WI38 (cell line): ENCODE measurements at regions not wholly inside any gene's neighbourhood (a gene's known extent, or its start where the extent isn't known, plus 50 kb on each side); places are given as distances from the start of the nearest gene placed in this dataset.

ENCODE experiments used
- H3K4me3 ChIP-seq: 2 replicates; pipeline ENCODE4 v1.5.1; 2011; ENCODE audit warnings: low read depth, mild to moderate bottlenecking, control low read depth, low read length
- TF ChIP-seq, protein P1 (sequence below): IDR thresholded peaks from 2 replicates; pipeline ENCODE4 v1.5.1; 2012; ENCODE audit warnings: low read depth, mild to moderate bottlenecking, control low read depth, low read length

DNA sequence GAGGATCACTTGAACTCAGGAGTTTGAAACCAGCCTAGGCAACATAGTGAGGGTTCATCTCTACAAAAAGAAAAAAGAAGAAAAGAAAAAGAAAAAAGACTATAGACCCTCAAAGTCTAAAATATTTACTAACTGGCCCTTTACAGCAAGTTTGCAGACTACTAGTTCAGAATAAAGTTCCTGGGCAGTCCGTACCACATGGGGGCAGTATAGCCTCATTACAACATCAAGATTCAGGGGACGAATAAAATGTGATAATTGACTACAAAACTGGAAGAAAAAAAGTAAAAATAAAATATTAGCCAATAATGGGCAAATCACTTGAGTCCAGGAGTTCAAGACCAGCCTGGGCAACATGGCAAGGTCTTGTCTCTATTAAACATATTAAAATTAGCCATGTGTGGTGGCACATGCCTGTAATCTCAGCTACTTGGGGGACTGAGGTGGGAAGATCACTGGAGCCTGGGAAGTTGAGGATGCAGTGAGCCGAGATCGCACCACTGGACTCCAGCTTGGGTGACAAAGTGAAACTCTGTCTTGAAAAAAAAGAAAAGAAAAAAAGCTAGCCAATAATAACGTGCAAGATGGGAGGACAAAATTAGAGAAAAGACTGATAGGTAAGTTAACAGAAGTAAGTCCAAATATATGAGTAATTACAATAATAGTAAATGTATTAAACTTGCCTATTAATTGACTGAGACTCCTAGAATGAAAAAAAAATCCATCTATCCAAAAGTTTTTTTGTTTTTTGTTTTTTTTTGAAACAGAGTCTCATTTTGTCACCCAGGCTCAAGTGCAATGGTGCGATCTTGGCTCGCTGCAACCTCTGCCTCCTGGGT, 129.4 kb upstream of the SEC14L1 start:
- TF ChIP-seq, protein P1, sequence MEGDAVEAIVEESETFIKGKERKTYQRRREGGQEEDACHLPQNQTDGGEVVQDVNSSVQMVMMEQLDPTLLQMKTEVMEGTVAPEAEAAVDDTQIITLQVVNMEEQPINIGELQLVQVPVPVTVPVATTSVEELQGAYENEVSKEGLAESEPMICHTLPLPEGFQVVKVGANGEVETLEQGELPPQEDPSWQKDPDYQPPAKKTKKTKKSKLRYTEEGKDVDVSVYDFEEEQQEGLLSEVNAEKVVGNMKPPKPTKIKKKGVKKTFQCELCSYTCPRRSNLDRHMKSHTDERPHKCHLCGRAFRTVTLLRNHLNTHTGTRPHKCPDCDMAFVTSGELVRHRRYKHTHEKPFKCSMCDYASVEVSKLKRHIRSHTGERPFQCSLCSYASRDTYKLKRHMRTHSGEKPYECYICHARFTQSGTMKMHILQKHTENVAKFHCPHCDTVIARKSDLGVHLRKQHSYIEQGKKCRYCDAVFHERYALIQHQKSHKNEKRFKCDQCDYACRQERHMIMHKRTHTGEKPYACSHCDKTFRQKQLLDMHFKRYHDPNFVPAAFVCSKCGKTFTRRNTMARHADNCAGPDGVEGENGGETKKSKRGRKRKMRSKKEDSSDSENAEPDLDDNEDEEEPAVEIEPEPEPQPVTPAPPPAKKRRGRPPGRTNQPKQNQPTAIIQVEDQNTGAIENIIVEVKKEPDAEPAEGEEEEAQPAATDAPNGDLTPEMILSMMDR, result peak; percentile 63
- no peak overlapping the region for H3K4me3 ChIP-seq

DNA sequence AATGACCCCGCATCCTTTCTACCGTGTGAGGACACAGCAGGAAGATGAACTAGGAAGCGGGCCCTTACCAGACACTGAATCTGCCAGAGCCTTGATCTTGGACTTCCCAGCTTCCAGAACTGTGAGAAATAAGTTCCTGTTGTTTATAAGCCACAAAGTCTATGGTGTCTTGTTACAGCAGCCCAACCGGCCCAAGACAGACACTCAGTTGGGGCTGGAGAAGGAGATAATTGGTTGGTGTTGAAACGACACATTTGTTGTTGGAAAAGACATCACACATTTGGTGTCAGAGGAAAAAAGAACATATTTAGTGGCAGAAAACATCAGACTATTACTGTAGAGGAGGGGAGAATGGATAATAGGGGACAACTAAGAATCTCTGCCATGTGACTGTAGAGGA, 122.3 kb upstream of the SEC14L1 start:
- TF ChIP-seq, protein P1, result no peak

DNA sequence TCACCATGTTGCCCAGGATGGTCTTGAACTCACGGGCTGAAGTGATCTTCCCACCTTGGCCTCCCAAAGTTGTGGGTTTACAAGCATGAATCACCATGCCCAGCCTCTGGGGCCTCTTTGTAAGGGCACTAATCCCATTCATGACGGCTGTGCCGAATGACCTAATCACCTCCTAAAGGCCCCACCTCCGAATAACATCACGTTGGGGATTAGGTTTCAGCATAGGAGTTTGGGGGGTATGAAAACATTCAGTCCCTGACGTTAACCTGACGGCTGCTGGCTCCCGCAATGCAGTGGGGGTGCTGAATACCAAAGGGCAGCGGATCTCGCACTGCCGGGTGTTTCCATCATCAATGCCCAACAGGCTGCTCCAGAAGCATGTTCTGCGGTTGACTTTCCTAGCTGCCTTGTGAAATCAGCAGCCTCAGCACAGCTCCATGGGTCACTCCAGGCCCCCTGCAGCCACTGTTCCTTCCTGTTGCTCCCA, 120.8 kb upstream of the SEC14L1 start:
- TF ChIP-seq, protein P1, result no peak
- no peak overlapping the region for H3K4me3 ChIP-seq

More for the DNA sequence above, 122.3 kb upstream of the SEC14L1 start:
- H3K4me3 ChIP-seq, result no peak overlapping the region

DNA sequence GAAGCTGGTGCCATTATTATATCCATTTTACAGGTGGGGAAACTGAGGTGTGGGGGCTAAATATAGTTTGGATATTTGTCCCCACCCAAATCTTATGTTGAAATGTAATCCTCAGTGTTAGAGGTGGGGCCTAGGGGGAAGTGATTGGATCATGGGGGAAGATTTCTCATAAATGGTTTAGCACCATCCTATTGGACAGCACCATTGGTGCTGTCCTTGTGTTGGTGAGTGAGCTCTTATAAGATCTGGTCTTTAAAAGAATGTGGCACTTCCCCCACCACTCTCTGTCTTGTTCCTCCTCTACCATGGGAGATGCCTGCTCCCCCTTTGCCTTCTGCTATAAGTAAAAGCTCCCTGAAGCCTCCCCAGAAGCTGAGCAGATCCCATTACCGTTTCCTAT, 119.8 kb upstream of the SEC14L1 start:
- TF ChIP-seq, protein P1, result no peak

DNA sequence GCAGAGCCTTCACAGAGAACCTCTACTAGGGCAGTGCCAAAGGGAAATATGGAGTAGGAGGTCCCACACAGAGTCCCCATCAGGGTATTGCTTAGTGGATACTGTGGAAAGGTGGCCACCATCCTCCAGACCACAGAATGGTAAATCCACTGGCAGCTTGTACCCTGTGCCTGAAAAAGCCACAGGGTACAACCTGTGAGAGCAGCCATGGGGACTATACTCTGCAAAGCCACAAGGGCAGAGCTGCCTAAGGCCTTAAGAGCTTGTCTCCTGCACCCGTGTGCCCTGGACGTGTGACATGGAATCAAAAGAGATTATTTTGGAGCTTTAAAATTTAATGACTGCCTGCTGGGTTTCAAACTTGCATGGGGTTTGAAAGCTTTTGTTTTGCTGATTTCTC, 118.0 kb upstream of the SEC14L1 start:
- H3K4me3 ChIP-seq, result no peak overlapping the region
- TF ChIP-seq, protein P1, result no peak

More for the DNA sequence above, 119.8 kb upstream of the SEC14L1 start:
- no peak overlapping the region for H3K4me3 ChIP-seq

DNA sequence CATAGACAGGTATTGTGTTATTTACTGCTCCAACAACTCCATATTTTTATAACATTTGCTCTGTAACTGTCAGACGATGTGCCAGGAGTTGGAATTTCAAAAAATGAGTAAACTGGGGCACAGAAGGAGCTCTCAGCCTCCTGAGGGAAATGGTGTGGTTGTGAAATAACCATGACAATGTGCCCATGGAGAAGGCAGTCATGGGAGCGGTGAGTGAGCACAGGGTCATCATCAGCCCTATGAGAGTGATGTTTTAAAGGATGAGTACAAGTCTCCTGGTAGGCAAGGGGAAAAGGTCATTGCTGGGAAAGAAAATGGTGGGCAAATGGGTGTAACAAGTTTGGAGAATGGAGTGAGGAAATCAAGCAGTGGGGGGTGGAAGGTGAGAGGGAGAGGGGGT, 115.0 kb upstream of the SEC14L1 start:
- TF ChIP-seq, protein P1, result no peak
- no peak overlapping the region for H3K4me3 ChIP-seq

DNA sequence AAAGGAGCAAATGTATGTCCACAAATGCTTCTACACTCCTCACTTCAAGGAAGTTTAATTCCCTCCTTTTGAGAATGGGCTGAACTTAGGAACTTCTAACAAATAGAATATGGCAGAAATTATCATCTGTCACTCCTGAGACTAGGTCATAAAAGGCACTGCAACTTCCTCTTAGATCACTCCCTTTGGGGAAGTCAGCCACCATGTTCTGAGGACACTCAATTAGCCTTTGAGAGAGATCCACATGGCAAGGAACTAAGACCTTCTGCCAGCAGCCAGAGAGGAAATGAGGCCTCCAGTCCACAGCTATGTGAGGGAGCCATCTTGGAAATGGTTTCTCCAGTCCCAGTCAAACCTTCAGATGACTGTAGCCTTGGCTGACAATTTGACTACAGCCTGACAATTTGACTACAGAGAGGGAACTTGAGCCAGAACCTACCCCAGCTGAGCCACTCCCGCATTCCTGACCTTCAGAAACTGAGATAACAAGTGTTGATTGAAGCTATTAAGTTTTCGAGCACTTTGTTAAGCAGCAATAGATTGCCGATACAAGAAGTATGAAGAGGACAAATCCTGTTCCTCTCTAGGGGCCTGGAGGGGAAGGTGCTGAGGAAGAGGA, 113.4 kb upstream of the SEC14L1 start:
- H3K4me3 ChIP-seq, result no peak overlapping the region
- TF ChIP-seq, protein P1, result no peak
